ENCODE measurements at regions not wholly inside any gene's neighbourhood (a gene's known extent, or its start where the extent isn't known, plus 50 kb on each side); places are given as distances from the start of the nearest gene placed in this dataset.

- peaks cover 4% of the 10 kb centered on the region for H3K27me3 Mint-ChIP-seq
- H3K4me3 Mint-ChIP-seq: no peak overlapping the region
- DNase-seq: no peak
- H3K27ac Mint-ChIP-seq: no peak overlapping the region
- no peaks in the 10 kb centered on the region for H3K4me1 Mint-ChIP-seq
- ChIA-PET POLR2A (no interaction called here), CTCF (no interaction called here)
- H3K36me3 Mint-ChIP-seq (ENCODE audit: low read depth): no peaks in the 10 kb centered on the region
- H3K9me3 Mint-ChIP-seq: no peaks in the 10 kb centered on the region
These were observed 144.2 kb downstream of the TRIM29 start for GRCh38 chr11:119993722-119994121.

DNA sequence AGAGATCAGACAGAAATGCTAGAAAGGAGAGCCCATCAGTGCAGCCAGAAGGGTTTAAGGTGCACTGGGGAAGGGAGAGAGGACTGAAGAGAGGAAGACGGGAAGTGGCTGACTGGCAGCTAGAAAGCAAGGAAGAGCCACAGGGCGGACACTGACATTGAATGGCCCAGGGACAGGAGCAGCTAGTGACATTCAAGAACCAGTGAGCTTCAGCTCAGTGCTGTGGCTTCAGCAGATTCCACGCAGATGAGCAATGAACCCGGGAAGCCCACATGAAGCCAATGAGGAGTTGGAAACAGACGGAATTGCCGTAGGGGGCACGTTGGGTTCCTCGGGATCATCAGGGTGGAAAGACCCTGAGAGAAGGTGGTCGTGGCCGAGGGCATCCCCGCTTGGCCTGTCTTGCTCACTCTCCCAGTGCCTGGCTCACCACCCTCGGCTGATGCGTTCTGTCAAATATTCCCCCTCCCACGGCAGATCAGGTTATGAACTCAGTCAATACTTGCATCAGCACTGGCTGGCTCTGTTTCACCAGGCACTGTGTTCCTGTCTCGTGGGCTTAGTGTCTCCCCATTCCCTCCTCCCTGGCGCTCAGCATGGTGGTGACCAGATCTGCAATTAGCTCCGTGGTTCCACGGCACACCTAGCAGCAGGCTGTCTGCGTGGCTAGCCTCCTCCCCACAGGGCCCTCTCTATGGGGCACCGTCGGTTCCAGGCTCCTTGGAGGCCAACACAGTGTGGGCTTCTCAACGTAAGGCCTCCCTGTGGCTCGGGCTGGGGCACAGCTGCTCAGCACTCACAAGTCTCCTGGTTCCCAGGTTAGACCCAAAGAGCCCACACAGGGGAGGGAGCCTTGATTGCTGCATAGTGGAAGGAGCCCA lies 145.5 kb downstream of the TRIM29 start:
- H3K36me3 Mint-ChIP-seq (ENCODE audit: low read depth): no peaks in the 10 kb centered on the region
- no peak for DNase-seq
- no peak overlapping the region for H3K27ac Mint-ChIP-seq
- H3K9me3 Mint-ChIP-seq: no peaks in the 10 kb centered on the region
- ChIA-PET CTCF (interaction anchor here (1.1 kb wide), 1 partner anchor 21 kb away, joined by 3 read pairs; no protein-coding TSS in a partner anchor), POLR2A (interaction anchor here (0.6 kb wide), 1 partner anchor 11 kb away, joined by 3 read pairs; no protein-coding TSS in a partner anchor)
- H3K4me1 Mint-ChIP-seq: no peaks in the 10 kb centered on the region
- no peak overlapping the region for H3K4me3 Mint-ChIP-seq
- peaks cover 4% of the 10 kb centered on the region for H3K27me3 Mint-ChIP-seq

- Mint-ChIP-seq H3K9me3 (no peaks in the 10 kb centered on the region), H3K27me3 (peaks cover 4% of the 10 kb centered on the region), H3K4me3 (no peak overlapping the region), H3K4me1 (no peaks in the 10 kb centered on the region), H3K27ac (no peak overlapping the region), H3K36me3 (ENCODE audit: low read depth) (no peaks in the 10 kb centered on the region)
- no peak for DNase-seq
- ChIA-PET POLR2A (interaction anchor here (0.6 kb wide), 1 partner anchor 10 kb away, joined by 3 read pairs; no protein-coding TSS in a partner anchor), CTCF (interaction anchor here (1.1 kb wide), 1 partner anchor 21 kb away, joined by 3 read pairs; no protein-coding TSS in a partner anchor)
These were observed 146.2 kb downstream of the TRIM29 start for GRCh38 chr11:119991669-119992068.

- POLR2A ChIA-PET: no interaction called here
- H3K36me3 Mint-ChIP-seq (ENCODE audit: low read depth): no peaks in the 10 kb centered on the region
- H3K27me3 Mint-ChIP-seq: peaks cover 7% of the 10 kb centered on the region
- H3K4me3 Mint-ChIP-seq: no peak overlapping the region
- H3K27ac Mint-ChIP-seq: no peak overlapping the region
- DNase-seq: no peak
- CTCF ChIA-PET: no interaction called here
- H3K4me1 Mint-ChIP-seq: no peaks in the 10 kb centered on the region
- H3K9me3 Mint-ChIP-seq: no peaks in the 10 kb centered on the region
These were observed 146.9 kb downstream of the TRIM29 start for GRCh38 chr11:119991022-119991404.

DNA sequence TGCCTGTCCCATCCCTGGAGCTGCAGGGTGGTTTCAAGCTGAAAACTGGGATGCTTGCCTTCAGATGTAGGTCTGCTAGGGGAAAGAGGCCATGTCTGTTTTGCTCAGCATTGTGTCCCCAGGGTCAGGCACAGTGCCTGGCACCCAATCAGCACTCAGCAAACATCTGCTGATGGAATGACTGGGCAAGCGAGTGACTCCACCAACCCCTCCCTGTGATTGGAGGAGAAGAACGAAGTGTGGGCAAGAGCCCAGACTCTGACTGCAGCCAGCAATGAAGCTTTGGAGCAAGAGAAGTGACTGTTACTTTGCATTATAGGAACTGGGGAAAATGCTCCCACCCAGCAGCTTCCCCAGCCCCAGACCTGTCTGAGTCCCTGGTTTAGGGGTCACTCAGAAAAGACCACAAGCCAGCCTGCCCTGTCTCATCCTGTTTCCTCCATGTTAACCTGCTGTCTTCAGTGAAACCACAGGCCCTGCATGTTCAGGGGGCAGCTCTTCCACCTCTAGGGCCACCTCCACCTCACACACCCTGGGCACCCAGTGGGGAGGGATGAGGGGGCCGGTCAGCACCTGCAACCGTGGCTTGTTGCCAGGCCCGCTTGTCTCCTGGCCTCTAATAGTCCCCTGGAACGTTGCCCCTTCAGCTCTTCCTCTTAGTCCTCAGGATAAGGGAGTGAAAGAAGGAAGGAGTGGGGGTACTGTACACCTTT lies 147.4 kb downstream of the TRIM29 start:
- Mint-ChIP-seq H3K9me3 (no peaks in the 10 kb centered on the region), H3K27me3 (peaks cover 7% of the 10 kb centered on the region), H3K36me3 (ENCODE audit: low read depth) (no peaks in the 10 kb centered on the region), H3K4me1 (no peaks in the 10 kb centered on the region), H3K4me3 (no peak overlapping the region), H3K27ac (no peak overlapping the region)
- DNase-seq: no peak
- ChIA-PET CTCF (no interaction called here), POLR2A (no interaction called here)

- H3K9me3 Mint-ChIP-seq: no peaks in the 10 kb centered on the region
- no peak overlapping the region for H3K27ac Mint-ChIP-seq
- no peak for DNase-seq
- ChIA-PET POLR2A (no interaction called here), CTCF (no interaction called here)
- H3K27me3 Mint-ChIP-seq: peaks cover 7% of the 10 kb centered on the region
- no peaks in the 10 kb centered on the region for H3K4me1 Mint-ChIP-seq
- no peaks in the 10 kb centered on the region for H3K36me3 Mint-ChIP-seq (ENCODE audit: low read depth)
- no peak overlapping the region for H3K4me3 Mint-ChIP-seq
These were observed 148.6 kb downstream of the TRIM29 start for GRCh38 chr11:119989159-119989821.

DNA sequence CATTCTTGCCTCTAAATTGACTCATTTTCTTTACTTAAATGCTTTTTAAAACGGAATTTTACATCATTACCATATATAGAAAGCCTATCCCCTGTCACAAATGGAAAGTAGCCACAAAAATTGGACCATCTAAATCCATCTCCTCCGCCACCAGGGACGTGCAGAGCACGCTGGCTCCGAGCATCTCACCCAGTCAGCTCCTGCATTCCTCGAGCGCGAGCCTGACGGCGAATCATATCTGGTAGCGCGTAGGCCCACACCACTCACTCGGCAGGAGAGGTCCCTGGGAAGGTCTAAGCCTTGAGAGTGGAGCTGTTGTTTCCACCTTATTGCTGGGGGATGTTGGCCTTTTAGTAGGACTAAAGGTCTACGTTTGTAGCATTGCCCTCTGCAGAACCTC lies 152.4 kb downstream of the TRIM29 start:
- Mint-ChIP-seq H3K4me3 (no peak overlapping the region), H3K36me3 (ENCODE audit: low read depth) (no peaks in the 10 kb centered on the region), H3K27ac (no peak overlapping the region), H3K9me3 (no peaks in the 10 kb centered on the region), H3K27me3 (peaks cover 7% of the 10 kb centered on the region), H3K4me1 (no peaks in the 10 kb centered on the region)
- ChIA-PET POLR2A (no interaction called here), CTCF (no interaction called here)
- no peak for DNase-seq

GRCh38 chr11:119983816-119984215 lies 154.1 kb downstream of the TRIM29 start:
- H3K27ac Mint-ChIP-seq: no peak overlapping the region
- H3K27me3 Mint-ChIP-seq: peaks cover 3% of the 10 kb centered on the region
- no peaks in the 10 kb centered on the region for H3K9me3 Mint-ChIP-seq
- DNase-seq: no peak
- ChIA-PET POLR2A (no interaction called here), CTCF (no interaction called here)
- no peak overlapping the region for H3K4me3 Mint-ChIP-seq
- H3K4me1 Mint-ChIP-seq: no peaks in the 10 kb centered on the region
- H3K36me3 Mint-ChIP-seq (ENCODE audit: low read depth): no peaks in the 10 kb centered on the region

- Mint-ChIP-seq H3K9me3 (no peaks in the 10 kb centered on the region), H3K27me3 (peaks cover 3% of the 10 kb centered on the region), H3K4me3 (no peak overlapping the region), H3K4me1 (no peaks in the 10 kb centered on the region), H3K36me3 (ENCODE audit: low read depth) (no peaks in the 10 kb centered on the region), H3K27ac (no peak overlapping the region)
- POLR2A ChIA-PET: no interaction called here
- DNase-seq: no peak
- CTCF ChIA-PET: no interaction called here
These were observed 154.6 kb downstream of the TRIM29 start for GRCh38 chr11:119983240-119983732.

- Mint-ChIP-seq H3K36me3 (ENCODE audit: low read depth) (no peaks in the 10 kb centered on the region), H3K4me3 (no peak overlapping the region), H3K9me3 (no peaks in the 10 kb centered on the region), H3K27ac (no peak overlapping the region), H3K27me3 (peaks cover 3% of the 10 kb centered on the region), H3K4me1 (no peaks in the 10 kb centered on the region)
- no peak for DNase-seq
- POLR2A ChIA-PET: no interaction called here
- CTCF ChIA-PET: no interaction called here
These were observed 155.2 kb downstream of the TRIM29 start for GRCh38 chr11:119982517-119983239.

DNA sequence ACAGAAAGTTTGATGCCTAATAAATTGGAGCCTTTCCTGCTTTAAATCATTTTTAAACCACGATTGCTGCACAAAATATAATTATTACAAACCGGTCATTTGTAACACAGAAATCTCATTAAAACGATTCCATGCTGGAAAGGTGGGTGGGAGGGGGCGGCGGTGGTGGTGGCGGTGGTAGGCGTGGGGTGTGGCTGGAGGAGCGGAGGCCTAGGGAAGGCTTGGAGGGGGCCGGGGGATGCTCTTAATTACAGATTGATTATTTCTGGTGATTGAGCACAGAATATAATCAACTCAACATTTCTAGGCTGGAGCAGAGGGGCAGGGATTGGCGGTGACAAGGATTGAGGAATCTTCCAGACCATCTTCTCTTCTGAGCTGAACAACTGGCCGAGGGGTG lies 157.5 kb downstream of the TRIM29 start:
- H3K27me3 Mint-ChIP-seq: no peaks in the 10 kb centered on the region
- H3K36me3 Mint-ChIP-seq (ENCODE audit: low read depth): no peaks in the 10 kb centered on the region
- H3K4me1 Mint-ChIP-seq: no peaks in the 10 kb centered on the region
- H3K9me3 Mint-ChIP-seq: no peaks in the 10 kb centered on the region
- H3K4me3 Mint-ChIP-seq: no peak overlapping the region
- H3K27ac Mint-ChIP-seq: no peak overlapping the region
- CTCF ChIA-PET: no interaction called here
- POLR2A ChIA-PET: no interaction called here
- no peak for DNase-seq

GRCh38 chr11:119979701-119980100 lies 158.2 kb downstream of the TRIM29 start:
- Mint-ChIP-seq H3K9me3 (no peaks in the 10 kb centered on the region), H3K4me3 (no peak overlapping the region), H3K27ac (no peak overlapping the region), H3K27me3 (no peaks in the 10 kb centered on the region), H3K4me1 (no peaks in the 10 kb centered on the region), H3K36me3 (ENCODE audit: low read depth) (no peaks in the 10 kb centered on the region)
- no peak for DNase-seq
- POLR2A ChIA-PET: no interaction called here
- CTCF ChIA-PET: no interaction called here

DNA sequence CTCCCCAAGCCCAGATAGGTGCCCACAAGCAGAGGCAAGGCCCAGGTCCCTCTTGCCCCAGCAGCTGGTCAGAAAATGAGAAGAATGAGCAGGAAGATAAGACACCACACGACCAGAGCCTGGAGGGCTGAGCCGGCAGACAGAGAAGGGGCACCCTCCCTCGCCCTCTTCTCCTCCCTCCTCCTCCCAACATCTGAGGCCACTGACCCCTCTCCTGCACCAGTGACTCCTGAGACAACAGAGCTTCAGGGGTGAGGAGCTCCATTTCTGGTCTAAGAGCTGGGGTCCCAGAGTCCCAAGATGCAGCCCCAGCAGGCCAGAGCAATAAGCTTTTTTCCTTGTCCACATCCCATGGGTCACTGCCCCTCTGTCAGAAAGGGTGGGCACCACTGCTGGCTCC lies 159.2 kb downstream of the TRIM29 start:
- Mint-ChIP-seq H3K4me3 (no peak overlapping the region), H3K36me3 (ENCODE audit: low read depth) (no peaks in the 10 kb centered on the region), H3K9me3 (no peaks in the 10 kb centered on the region), H3K27ac (no peak overlapping the region), H3K4me1 (no peaks in the 10 kb centered on the region), H3K27me3 (no peaks in the 10 kb centered on the region)
- POLR2A ChIA-PET: no interaction called here
- CTCF ChIA-PET: no interaction called here
- no peak for DNase-seq
